T-cell (primary cell): ENCODE measurements at regions not wholly inside any gene's neighbourhood (a gene's known extent, or its start where the extent isn't known, plus 50 kb on each side); places are given as distances from the start of the nearest gene placed in this dataset.
"Not testable (repeated sequence)": the region's sequence is repeated elsewhere in the genome, so short reads cannot be mapped to it uniquely, and the experiment has no call there.

Experiments
- ATAC-seq, 4 experiments: fragments of 200-7000 bp in 3 of 4; fragments of 150-1000 bp in 1 of 4; cut with Tn5 transposase; replicated peaks in 1 of 4; 1 replicate in 3 of 4; 2 replicates in 1 of 4; pipeline ENCODE4 v1.10.0; 2021; ENCODE audit warnings: moderate library complexity in 3 of 4, mild to moderate bottlenecking in 2 of 4, moderate number of reproducible peaks in 1 of 4
- CTCF ChIA-PET, 2 donors: fragments of 300-600 bp; sonication (Branson Sonifier 250); formaldehyde crosslinking; loops; one replicate each; lab custom pipeline; 2022; ENCODE audit warnings: antibody characterized with exemption in 2 of 2; lab: Charles Lee
- POLR2A ChIA-PET, 2 donors: fragments of 300-600 bp; sonication (Branson Sonifier 250); formaldehyde crosslinking; loops; one replicate each; lab custom pipeline; 2022; ENCODE audit warnings: antibody characterized with exemption in 2 of 2; lab: Charles Lee
- DNase-seq, 35 experiments: peaks; one replicate each; pipeline versions ENCODE4 v3.0.0 to v3.0.0-alpha.2; 2013 to 2023
- H3K27ac ChIP-seq: one replicate; pipeline ENCODE4 v1.5.1; 2013; ENCODE audit warnings: low read length
- H3K27me3 ChIP-seq, 2 experiments: replicated peaks in 1 of 2; 1 replicate in 1 of 2; 2 replicates in 1 of 2; pipeline versions ENCODE4 v1.6.1 to v1.7.0; 2013; ENCODE audit warnings: low read length in 1 of 2, mixed read lengths in 1 of 2; ENCODE audit not compliant: control insufficient read depth in 2 of 2, insufficient read depth in 2 of 2; ENCODE audit errors: extremely low read depth in 1 of 2
- H3K36me3 ChIP-seq, 2 donors: 1 replicate in 1 of 2; 2 replicates in 1 of 2; pipeline versions ENCODE4 v1.6.1 to v1.7.0; 2013; ENCODE audit warnings: low read length in 1 of 2; ENCODE audit not compliant: control insufficient read depth in 2 of 2, insufficient read depth in 1 of 2; ENCODE audit errors: extremely low read depth in 1 of 2
- H3K4me1 ChIP-seq, 2 experiments: 1 replicate in 1 of 2; 2 replicates in 1 of 2; pipeline versions ENCODE4 v1.6.1 to v1.7.0; 2013; ENCODE audit warnings: low read length in 2 of 2, mixed read lengths in 1 of 2; ENCODE audit not compliant: insufficient read depth in 2 of 2, control insufficient read depth in 1 of 2; ENCODE audit errors: extremely low read depth in 1 of 2
- H3K4me3 ChIP-seq, 2 donors: 1 replicate in 1 of 2; 2 replicates in 1 of 2; pipeline versions ENCODE4 v1.5.1 to v1.7.0; 2013; ENCODE audit warnings: mild to moderate bottlenecking in 2 of 2, low read length in 1 of 2, moderate library complexity in 1 of 2; ENCODE audit not compliant: control insufficient read depth in 1 of 2; ENCODE audit errors: extremely low read depth in 1 of 2
- H3K9me3 ChIP-seq: 2 replicates; pipeline ENCODE4 v1.7.0; 2013
- H3K27ac Mint-ChIP-seq, 2 donors: one replicate each; pipeline ENCODE4 v1.8.0; 2020 to 2021; ENCODE audit warnings: mild to moderate bottlenecking in 2 of 2, mixed read lengths in 2 of 2
- H3K27me3 Mint-ChIP-seq, 2 donors: one replicate each; pipeline ENCODE4 v1.8.0; 2021 to 2022; ENCODE audit warnings: mixed read lengths in 2 of 2
- H3K36me3 Mint-ChIP-seq: one replicate; pipeline ENCODE4 v1.8.0; 2021; ENCODE audit warnings: mixed read lengths
- H3K4me1 Mint-ChIP-seq, 3 donors: one replicate each; pipeline ENCODE4 v1.8.0; 2020 to 2022; ENCODE audit warnings: mixed read lengths in 3 of 3, mild to moderate bottlenecking in 1 of 3
- H3K4me3 Mint-ChIP-seq, 3 donors: one replicate each; pipeline ENCODE4 v1.8.0; 2020 to 2022; ENCODE audit warnings: mild to moderate bottlenecking in 3 of 3, mixed read lengths in 3 of 3, moderate library complexity in 3 of 3
- H3K9me3 Mint-ChIP-seq, 3 donors: one replicate each; pipeline ENCODE4 v1.8.0; 2020 to 2022; ENCODE audit warnings: mixed read lengths in 3 of 3
- WGBS: methylation state at CpG from one replicate; pipeline ENCODE4 v1.1.5; 2013; ENCODE audit warnings: missing lambda C conversion rate; ENCODE audit not compliant: insufficient coverage; 5-methylcytosine and 5-hydroxymethylcytosine counted together

GRCh38 chr2:188023035-188023434, 268.6 kb upstream of the GULP1 start:
- no peaks in the 10 kb centered on the region for H3K27me3 ChIP-seq
- no peak overlapping the region for H3K27ac ChIP-seq
- no peak overlapping the region for H3K4me3 ChIP-seq
- ATAC-seq (no peak), DNase-seq (no peak)
- H3K4me3 Mint-ChIP-seq: no peak overlapping the region
- no CpG with 5 or more reads among the region's 1 CpG for WGBS
- ChIA-PET CTCF (interaction anchor here in 1 of 2 donors (0.6 kb wide), 1 partner anchor 479 kb away, joined by 3 read pairs; no protein-coding TSS in a partner anchor), POLR2A (no interaction called here)
- no peaks in the 10 kb centered on the region for H3K36me3 ChIP-seq
- peaks cover 0 to 7% of the 10 kb centered on the region in 2 donors for H3K27me3 Mint-ChIP-seq
- H3K27ac Mint-ChIP-seq: no peak overlapping the region
- no peaks in the 10 kb centered on the region for H3K4me1 Mint-ChIP-seq
- no peaks in the 10 kb centered on the region for H3K9me3 ChIP-seq
- no peaks in the 10 kb centered on the region for H3K36me3 Mint-ChIP-seq
- peaks cover 0 to 5% (median 2%) of the 10 kb centered on the region in 3 donors for H3K9me3 Mint-ChIP-seq
- H3K4me1 ChIP-seq: no peaks in the 10 kb centered on the region

GRCh38 chr2:188024811-188025210, 266.9 kb upstream of the GULP1 start:
- Histone ChIP-seq H3K27ac (no peak overlapping the region), H3K9me3 (no peaks in the 10 kb centered on the region), H3K27me3 (no peaks in the 10 kb centered on the region), H3K4me3 (no peak overlapping the region), H3K36me3 (no peaks in the 10 kb centered on the region), H3K4me1 (no peaks in the 10 kb centered on the region)
- Mint-ChIP-seq H3K9me3 (no peaks in the 10 kb centered on the region), H3K4me1 (no peaks in the 10 kb centered on the region), H3K27ac (no peak overlapping the region), H3K27me3 (peaks cover 0 to 7% of the 10 kb centered on the region in 2 donors), H3K4me3 (no peak overlapping the region), H3K36me3 (no peaks in the 10 kb centered on the region)
- ChIA-PET POLR2A (no interaction called here), CTCF (no interaction called here)
- no CpG with 5 or more reads among the region's 1 CpG for WGBS
- DNase-seq (no peak), ATAC-seq (no peak)

- ChIA-PET CTCF (no interaction called here), POLR2A (no interaction called here)
- Histone ChIP-seq H3K9me3 (no peaks in the 10 kb centered on the region), H3K27ac (no peak overlapping the region), H3K36me3 (no peaks in the 10 kb centered on the region), H3K4me3 (no peak overlapping the region), H3K27me3 (no peaks in the 10 kb centered on the region), H3K4me1 (no peaks in the 10 kb centered on the region)
- Mint-ChIP-seq H3K4me3 (no peak overlapping the region), H3K36me3 (no peaks in the 10 kb centered on the region), H3K9me3 (peaks cover 0 to under 1% (median 0%) of the 10 kb centered on the region in 3 donors), H3K27ac (no peak overlapping the region), H3K27me3 (peaks cover 0 to 8% of the 10 kb centered on the region in 2 donors), H3K4me1 (no peaks in the 10 kb centered on the region)
- WGBS: 100% methylated on average over 1 of the region's 4 CpGs
- DNase-seq (no peak), ATAC-seq (no peak)
These were observed 262.9 kb upstream of the GULP1 start for GRCh38 chr2:188028739-188029138.

- H3K27ac Mint-ChIP-seq: no peak overlapping the region
- Histone ChIP-seq H3K36me3 (no peaks in the 10 kb centered on the region), H3K4me1 (no peaks in the 10 kb centered on the region), H3K27ac (no peak overlapping the region), H3K4me3 (no peak overlapping the region), H3K9me3 (no peaks in the 10 kb centered on the region), H3K27me3 (no peaks in the 10 kb centered on the region)
- DNase-seq (no peak), ATAC-seq (no peak)
- H3K9me3 Mint-ChIP-seq: peaks cover 0 to 4% (median 0%) of the 10 kb centered on the region in 3 donors
- H3K4me3 Mint-ChIP-seq: no peak overlapping the region
- CTCF ChIA-PET: no interaction called here
- H3K4me1 Mint-ChIP-seq: no peaks in the 10 kb centered on the region
- WGBS: 50% methylated on average over 2 of the region's 3 CpGs
- H3K36me3 Mint-ChIP-seq: no peaks in the 10 kb centered on the region
- H3K27me3 Mint-ChIP-seq: peaks cover 0 to 9% of the 10 kb centered on the region in 2 donors
- POLR2A ChIA-PET: no interaction called here
These were observed 259.4 kb upstream of the GULP1 start for GRCh38 chr2:188032306-188032705.

DNA sequence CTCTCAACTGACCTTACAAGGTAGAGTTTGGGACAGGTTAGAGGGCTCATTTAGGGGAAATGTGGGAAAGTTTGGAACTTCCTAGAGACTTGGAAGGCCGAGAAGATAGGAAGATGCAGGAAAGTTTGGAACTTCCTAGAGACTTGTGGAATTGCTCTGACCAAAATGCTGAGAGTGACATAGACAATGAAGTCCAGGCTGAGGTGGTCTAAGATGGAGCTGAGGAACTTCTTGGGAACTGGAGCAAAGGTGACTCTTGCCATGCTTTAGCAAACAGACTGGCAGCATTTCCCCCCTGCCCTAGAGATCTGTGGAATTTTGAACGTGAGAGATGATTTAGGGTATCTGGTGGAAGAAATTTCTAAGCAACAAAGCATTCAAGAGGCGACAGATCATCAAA, 258.9 kb upstream of the GULP1 start:
- Histone ChIP-seq H3K27ac (no peak overlapping the region), H3K4me3 (no peak overlapping the region), H3K36me3 (no peaks in the 10 kb centered on the region), H3K27me3 (no peaks in the 10 kb centered on the region), H3K9me3 (no peaks in the 10 kb centered on the region), H3K4me1 (no peaks in the 10 kb centered on the region)
- DNase-seq: no peak
- peaks cover 0 to 9% of the 10 kb centered on the region in 2 donors for H3K27me3 Mint-ChIP-seq
- WGBS: 12% methylated on average over 2 of the region's 3 CpGs
- peaks cover 0 to 4% (median 0%) of the 10 kb centered on the region in 3 donors for H3K9me3 Mint-ChIP-seq
- H3K4me1 Mint-ChIP-seq: no peaks in the 10 kb centered on the region
- ChIA-PET CTCF (no interaction called here), POLR2A (no interaction called here)
- no peak overlapping the region for H3K4me3 Mint-ChIP-seq
- H3K27ac Mint-ChIP-seq: no peak overlapping the region
- ATAC-seq: no peak
- no peaks in the 10 kb centered on the region for H3K36me3 Mint-ChIP-seq

- CTCF ChIA-PET, DNase-seq, H3K27me3 ChIP-seq, H3K4me1 Mint-ChIP-seq, H3K9me3 ChIP-seq, H3K27me3 Mint-ChIP-seq, ATAC-seq, H3K36me3 ChIP-seq, POLR2A ChIA-PET, H3K4me1 ChIP-seq, H3K36me3 Mint-ChIP-seq, H3K9me3 Mint-ChIP-seq, H3K27ac ChIP-seq, H3K4me3 ChIP-seq, H3K4me3 Mint-ChIP-seq, H3K27ac Mint-ChIP-seq: not testable (repeated sequence)
- WGBS: 50% methylated on average over 1 of the region's 1 CpG
These were observed 258.4 kb upstream of the GULP1 start for GRCh38 chr2:188033240-188033639.

GRCh38 chr2:188034102-188034501, 257.6 kb upstream of the GULP1 start:
- DNase-seq, CTCF ChIA-PET, H3K4me3 Mint-ChIP-seq, H3K9me3 Mint-ChIP-seq, H3K27ac Mint-ChIP-seq, H3K9me3 ChIP-seq, ATAC-seq, H3K4me1 ChIP-seq, H3K27me3 Mint-ChIP-seq, POLR2A ChIA-PET, H3K27ac ChIP-seq, H3K36me3 Mint-ChIP-seq, H3K4me3 ChIP-seq, H3K27me3 ChIP-seq, H3K4me1 Mint-ChIP-seq, H3K36me3 ChIP-seq: not testable (repeated sequence)
- WGBS: 75% methylated on average over 10 of the region's 10 CpGs
